ENCODE measurements at regions not wholly inside any gene's neighbourhood (a gene's known extent, or its start where the extent isn't known, plus 50 kb on each side); places are given as distances from the start of the nearest gene placed in this dataset.

- no peaks in the 10 kb centered on the region for H3K79me2 ChIP-seq (ENCODE audit: control insufficient read depth, insufficient read depth, low read length)
- H4K20me1 ChIP-seq (replicated peaks; ENCODE audit: control insufficient read depth, insufficient read depth, low read length), result no peaks in the 10 kb centered on the region
- no peaks in the 10 kb centered on the region for H3K9me3 ChIP-seq (replicated peaks; ENCODE audit: control insufficient read depth, insufficient read depth, low read depth, low read length)
- H3K27ac ChIP-seq (ENCODE audit: extremely low read depth, low read depth, low read length), result no peak overlapping the region
- POLR2A ChIA-PET, result no interaction called here
- H3K4me1 ChIP-seq (replicated peaks in 1 of 2; ENCODE audit: control insufficient read depth in 2 of 2, insufficient read depth in 2 of 2, low read length in 2 of 2), result no peaks in the 10 kb centered on the region
- no peaks in the 10 kb centered on the region for H3K36me3 ChIP-seq (ENCODE audit: control insufficient read depth, insufficient read depth, low read length)
- CTCF ChIA-PET (ENCODE audit: low intra/inter-chr PET ratio), result no interaction called here
- no peak overlapping the region for H3K9ac ChIP-seq (ENCODE audit: insufficient read depth in 1 of 2, low read depth in 2 of 2, low read length in 2 of 2)
- H3K27me3 ChIP-seq (ENCODE audit: control insufficient read depth in 2 of 2, insufficient read depth in 2 of 2, low read length in 2 of 2), result no peaks in the 10 kb centered on the region; a peak in 2 of 5 replicates
- no peak overlapping the region for H2AFZ ChIP-seq (ENCODE audit: low read depth, low read length)
- no peak overlapping the region for H3K4me3 ChIP-seq
- intact Hi-C loops (cut with micrococcal nuclease), result no loop called here
- BruUV-seq (replicated peaks), result no TSS peak
- H3K4me2 ChIP-seq (ENCODE audit: insufficient read depth, low read length), result no peak overlapping the region
- ATAC-seq, result no peak
- H3K9me1 ChIP-seq (ENCODE audit: control insufficient read depth, insufficient read depth, low read length), result no peaks in the 10 kb centered on the region
- DNase-seq (ENCODE audit: extremely low read depth in 1 of 4, low spot score in 3 of 4), result no peak
- FAIRE-seq, result no peak
- in situ Hi-C loops (cut with MboI), result no loop called here
- WGBS (ENCODE audit: insufficient coverage, low coverage, missing lambda C conversion rate), result 0% methylated on average over 7 of the region's 7 CpGs
- TF ChIP-seq IRF1 (CRISPR knock-in tag; IDR thresholded peaks at IDR 0.05; ENCODE audit: borderline replicate concordance) (no peak), FOXA3 (CRISPR knock-in tag; conservative IDR thresholded peaks at IDR 0.05 in 1 of 2, IDR thresholded peaks at IDR 0.05 in 1 of 2) (no peak), PRMT5 (CRISPR knock-in tag; IDR thresholded peaks at IDR 0.05) (no peak), ESRRA (IDR thresholded peaks at IDR 0.05; ENCODE audit: borderline replicate concordance, low read depth) (no peak), ZNF143 (CRISPR knock-in tag; IDR thresholded peaks at IDR 0.05) (no peak), SMARCE1 (IDR thresholded peaks at IDR 0.05) (no peak), MXI1 (IDR thresholded peaks at IDR 0.05; ENCODE audit: low read depth, low read length) (no peak), HINFP (tag; conservative IDR thresholded peaks at IDR 0.05; ENCODE audit: low read depth) (no peak), POLR2A (conservative IDR thresholded peaks at IDR 0.05) (no peak), TSHZ1 (CRISPR knock-in tag; IDR thresholded peaks at IDR 0.05) (no peak), KDM1A (IDR thresholded peaks at IDR 0.05) (no peak), TBP (optimal IDR thresholded peaks at IDR 0.05; ENCODE audit: low read depth, low read length) (no peak), STAT6 (CRISPR knock-in tag; IDR thresholded peaks at IDR 0.05) (no peak), NCOA2 (IDR thresholded peaks at IDR 0.05; ENCODE audit: partially characterized antibody in 2 of 2) (no peak)
Observed at GRCh38 chr16:55207693-55208428, 116.1 kb upstream of the IRX6 start.

Measured in K562 (cell line).